ENCODE measurements at regions not wholly inside any gene's neighbourhood (a gene's known extent, or its start where the extent isn't known, plus 50 kb on each side); places are given as distances from the start of the nearest gene placed in this dataset.

DNA sequence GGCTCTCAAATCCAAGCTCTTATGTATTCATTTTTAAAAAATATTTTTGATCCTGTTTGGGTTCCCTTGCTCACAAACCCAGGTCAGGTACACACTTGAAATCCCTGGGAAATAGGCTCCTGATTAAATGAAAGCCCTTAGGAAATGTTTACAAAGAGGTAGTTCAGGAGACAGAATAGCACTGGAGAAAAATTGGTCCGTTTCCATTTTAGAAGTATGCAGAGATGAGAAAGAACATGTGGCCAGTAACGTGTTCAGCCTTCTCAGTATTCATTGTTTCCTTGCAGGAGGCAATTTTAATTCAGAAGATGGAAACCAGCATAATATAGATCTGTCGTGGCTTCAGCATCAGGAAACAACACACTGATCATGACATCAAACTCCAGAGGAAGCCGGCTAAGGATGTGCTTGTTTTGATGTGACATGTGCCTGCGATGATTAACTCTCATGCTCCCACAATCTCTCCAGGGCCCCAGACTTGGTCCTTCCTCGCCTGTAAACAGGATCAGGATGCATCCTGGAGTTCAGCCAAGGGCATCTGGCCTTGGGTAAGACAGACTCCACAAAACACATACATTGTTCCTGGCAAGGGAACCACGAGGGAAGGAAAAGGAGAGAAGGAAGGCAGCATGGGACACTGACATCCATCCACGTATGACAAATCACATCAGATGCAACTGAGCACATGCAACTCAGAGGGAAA is 350.5 kb upstream of the THBS1 start:
- in situ Hi-C loops (cut with MboI; ENCODE audit: low sequenced_read_pairs in 4 of 4): no loop called here
- no peak for ATAC-seq
- H3K27ac ChIP-seq: no peak overlapping the region
- intact Hi-C loops (cut with DNase I; ENCODE audit: low total_unique reads): no loop called here
- H3K9me3 ChIP-seq: no peaks in the 10 kb centered on the region
- H3K36me3 ChIP-seq: no peaks in the 10 kb centered on the region
- TF ChIP-seq, protein P1, sequence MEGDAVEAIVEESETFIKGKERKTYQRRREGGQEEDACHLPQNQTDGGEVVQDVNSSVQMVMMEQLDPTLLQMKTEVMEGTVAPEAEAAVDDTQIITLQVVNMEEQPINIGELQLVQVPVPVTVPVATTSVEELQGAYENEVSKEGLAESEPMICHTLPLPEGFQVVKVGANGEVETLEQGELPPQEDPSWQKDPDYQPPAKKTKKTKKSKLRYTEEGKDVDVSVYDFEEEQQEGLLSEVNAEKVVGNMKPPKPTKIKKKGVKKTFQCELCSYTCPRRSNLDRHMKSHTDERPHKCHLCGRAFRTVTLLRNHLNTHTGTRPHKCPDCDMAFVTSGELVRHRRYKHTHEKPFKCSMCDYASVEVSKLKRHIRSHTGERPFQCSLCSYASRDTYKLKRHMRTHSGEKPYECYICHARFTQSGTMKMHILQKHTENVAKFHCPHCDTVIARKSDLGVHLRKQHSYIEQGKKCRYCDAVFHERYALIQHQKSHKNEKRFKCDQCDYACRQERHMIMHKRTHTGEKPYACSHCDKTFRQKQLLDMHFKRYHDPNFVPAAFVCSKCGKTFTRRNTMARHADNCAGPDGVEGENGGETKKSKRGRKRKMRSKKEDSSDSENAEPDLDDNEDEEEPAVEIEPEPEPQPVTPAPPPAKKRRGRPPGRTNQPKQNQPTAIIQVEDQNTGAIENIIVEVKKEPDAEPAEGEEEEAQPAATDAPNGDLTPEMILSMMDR (IDR thresholded peaks at IDR 0.05 in 4 of 5, conservative IDR thresholded peaks at IDR 0.05 in 1 of 5): no peak
- TF ChIP-seq POLR2A (IDR thresholded peaks at IDR 0.05): no peak
- no peaks in the 10 kb centered on the region for H3K27me3 ChIP-seq
- no peaks in the 10 kb centered on the region for H3K4me1 ChIP-seq
- no peak overlapping the region for H3K4me3 ChIP-seq
- no peak for DNase-seq

DNA sequence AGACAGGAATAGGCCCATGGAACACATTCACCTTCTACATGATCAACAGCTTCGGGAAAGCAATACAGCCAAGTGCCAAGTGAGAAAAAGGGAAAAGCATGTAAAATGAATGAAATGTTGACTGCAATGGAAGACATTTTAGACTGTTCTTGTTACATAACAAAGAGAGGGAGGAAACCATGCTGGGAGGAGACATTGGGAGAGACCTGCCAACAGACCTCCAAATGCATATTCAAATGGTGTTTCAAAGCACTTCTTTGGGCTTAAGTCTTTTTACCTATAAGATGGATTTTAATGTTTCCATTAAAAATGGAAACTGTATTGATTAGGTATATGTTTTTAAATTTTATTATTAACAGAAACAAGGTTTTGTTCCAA is 350.0 kb upstream of the THBS1 start:
- no peaks in the 10 kb centered on the region for H3K4me1 ChIP-seq
- ATAC-seq (no peak), DNase-seq (no peak)
- no peaks in the 10 kb centered on the region for H3K27me3 ChIP-seq
- H3K27ac ChIP-seq: no peak overlapping the region
- H3K4me3 ChIP-seq: no peak overlapping the region
- H3K36me3 ChIP-seq: no peaks in the 10 kb centered on the region
- TF ChIP-seq POLR2A (IDR thresholded peaks at IDR 0.05): no peak
- TF ChIP-seq, protein P1 (IDR thresholded peaks at IDR 0.05 in 4 of 5, conservative IDR thresholded peaks at IDR 0.05 in 1 of 5): no peak
- in situ Hi-C loops (cut with MboI; ENCODE audit: low sequenced_read_pairs in 4 of 4) (no loop called here), intact Hi-C loops (cut with DNase I; ENCODE audit: low total_unique reads) (no loop called here)
- H3K9me3 ChIP-seq: no peaks in the 10 kb centered on the region

DNA sequence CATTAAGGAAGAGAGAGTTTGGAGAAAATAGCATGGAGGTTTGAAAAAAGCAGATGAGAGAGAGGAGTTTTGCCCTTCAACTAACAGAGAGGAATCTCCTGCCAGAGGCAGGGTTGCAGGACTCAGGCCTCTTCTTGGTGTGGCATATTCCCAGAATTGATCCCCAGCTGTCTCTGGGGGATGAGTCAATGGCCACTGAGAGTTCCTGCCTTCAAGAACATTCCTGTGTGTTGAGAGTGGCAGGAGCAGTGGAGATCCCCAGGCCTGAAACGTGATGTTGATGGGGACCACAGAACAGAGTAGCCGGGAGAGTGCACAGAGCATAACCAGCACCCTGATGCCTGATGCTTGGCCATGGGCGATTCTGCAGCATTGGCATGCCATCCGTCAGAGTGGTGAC is 348.4 kb upstream of the THBS1 start:
- H3K9me3 ChIP-seq: no peaks in the 10 kb centered on the region
- H3K36me3 ChIP-seq: no peaks in the 10 kb centered on the region
- no peaks in the 10 kb centered on the region for H3K4me1 ChIP-seq
- ATAC-seq: no peak
- H3K27me3 ChIP-seq: no peaks in the 10 kb centered on the region
- H3K27ac ChIP-seq: no peak overlapping the region
- in situ Hi-C loops (cut with MboI; ENCODE audit: low sequenced_read_pairs in 4 of 4): no loop called here
- no peak overlapping the region for H3K4me3 ChIP-seq
- DNase-seq: no peak
- TF ChIP-seq POLR2A (IDR thresholded peaks at IDR 0.05): no peak
- TF ChIP-seq, protein P1 (IDR thresholded peaks at IDR 0.05 in 4 of 5, conservative IDR thresholded peaks at IDR 0.05 in 1 of 5): no peak
- intact Hi-C loops (cut with DNase I; ENCODE audit: low total_unique reads): no loop called here

DNA sequence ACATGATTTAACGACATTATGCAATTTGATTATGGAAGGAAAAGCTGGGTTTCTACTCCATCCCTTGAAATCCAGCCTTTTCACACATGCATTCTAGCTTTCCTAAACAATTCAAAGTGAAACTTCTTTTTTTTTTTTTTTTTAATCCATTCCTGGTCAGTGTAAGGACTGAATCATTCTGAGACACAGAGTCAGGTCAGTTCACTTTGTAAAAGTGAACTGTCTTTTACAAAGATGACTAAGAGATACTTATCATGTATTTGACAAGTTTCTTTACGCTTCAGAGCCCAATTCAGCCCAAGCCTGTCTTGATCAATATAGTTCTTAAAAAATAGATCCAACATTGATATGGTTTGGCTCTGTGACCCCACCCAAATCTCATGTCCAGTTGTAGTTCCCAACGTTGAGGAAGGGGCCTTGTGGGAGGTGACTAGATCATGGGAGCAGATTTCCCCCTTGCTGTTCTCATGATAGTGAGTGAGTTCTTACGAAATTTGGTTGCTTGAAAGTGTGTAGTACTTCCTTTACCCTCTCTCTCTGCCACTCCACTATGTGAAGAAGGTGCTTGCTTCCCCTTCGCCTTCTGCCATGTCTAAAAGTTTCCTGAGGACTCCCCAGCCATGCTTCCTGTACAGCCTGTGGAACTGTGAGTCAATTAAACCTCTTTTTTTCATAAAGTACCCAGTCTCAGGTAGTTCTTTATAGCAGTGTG is 345.6 kb upstream of the THBS1 start:
- Histone ChIP-seq H3K4me3 (no peak overlapping the region), H3K9me3 (no peaks in the 10 kb centered on the region), H3K36me3 (no peaks in the 10 kb centered on the region), H3K27me3 (no peaks in the 10 kb centered on the region), H3K27ac (no peak overlapping the region), H3K4me1 (no peaks in the 10 kb centered on the region)
- in situ Hi-C loops (cut with MboI; ENCODE audit: low sequenced_read_pairs in 4 of 4): no loop called here
- intact Hi-C loops (cut with DNase I; ENCODE audit: low total_unique reads): no loop called here
- DNase-seq (no peak), ATAC-seq (no peak)
- TF ChIP-seq, protein P1 (IDR thresholded peaks at IDR 0.05 in 4 of 5, conservative IDR thresholded peaks at IDR 0.05 in 1 of 5): no peak
- no peak for TF ChIP-seq POLR2A (IDR thresholded peaks at IDR 0.05)
